GM12874 (cell line): ENCODE measurements at regions not wholly inside any gene's neighbourhood (a gene's known extent, or its start where the extent isn't known, plus 50 kb on each side); places are given as distances from the start of the nearest gene placed in this dataset.

Experiments
- CTCF ChIP-seq: IDR thresholded peaks from 2 replicates; pipeline ENCODE4 v1.5.1; 2011; ENCODE audit warnings: low read depth, mild to moderate bottlenecking, control low read depth, low read length, moderate library complexity; ENCODE audit not compliant: insufficient read depth

- no peak for TF ChIP-seq CTCF
Measured at GRCh38 chr3:187951452-187952190, 202.3 kb upstream of the LPP start.

GRCh38 chr3:187952849-187953248 is 201.1 kb upstream of the LPP start:
- TF ChIP-seq CTCF, result no peak

GRCh38 chr3:187954516-187954872 is 199.5 kb upstream of the LPP start:
- TF ChIP-seq CTCF, result no peak

GRCh38 chr3:187954873-187955586 is 198.9 kb upstream of the LPP start:
- no peak for TF ChIP-seq CTCF

GRCh38 chr3:187955587-187955952 is 198.4 kb upstream of the LPP start:
- TF ChIP-seq CTCF, result no peak

- no peak for TF ChIP-seq CTCF
Measured at GRCh38 chr3:187957165-187957581, 196.8 kb upstream of the LPP start.

GRCh38 chr3:187957582-187957981 is 196.4 kb upstream of the LPP start:
- no peak for TF ChIP-seq CTCF
